ENCODE measurements at regions not wholly inside any gene's neighbourhood (a gene's known extent, or its start where the extent isn't known, plus 50 kb on each side); places are given as distances from the start of the nearest gene placed in this dataset.

- no peak for DNase-seq (ENCODE audit: low spot score)
- TF ChIP-seq, protein P1, sequence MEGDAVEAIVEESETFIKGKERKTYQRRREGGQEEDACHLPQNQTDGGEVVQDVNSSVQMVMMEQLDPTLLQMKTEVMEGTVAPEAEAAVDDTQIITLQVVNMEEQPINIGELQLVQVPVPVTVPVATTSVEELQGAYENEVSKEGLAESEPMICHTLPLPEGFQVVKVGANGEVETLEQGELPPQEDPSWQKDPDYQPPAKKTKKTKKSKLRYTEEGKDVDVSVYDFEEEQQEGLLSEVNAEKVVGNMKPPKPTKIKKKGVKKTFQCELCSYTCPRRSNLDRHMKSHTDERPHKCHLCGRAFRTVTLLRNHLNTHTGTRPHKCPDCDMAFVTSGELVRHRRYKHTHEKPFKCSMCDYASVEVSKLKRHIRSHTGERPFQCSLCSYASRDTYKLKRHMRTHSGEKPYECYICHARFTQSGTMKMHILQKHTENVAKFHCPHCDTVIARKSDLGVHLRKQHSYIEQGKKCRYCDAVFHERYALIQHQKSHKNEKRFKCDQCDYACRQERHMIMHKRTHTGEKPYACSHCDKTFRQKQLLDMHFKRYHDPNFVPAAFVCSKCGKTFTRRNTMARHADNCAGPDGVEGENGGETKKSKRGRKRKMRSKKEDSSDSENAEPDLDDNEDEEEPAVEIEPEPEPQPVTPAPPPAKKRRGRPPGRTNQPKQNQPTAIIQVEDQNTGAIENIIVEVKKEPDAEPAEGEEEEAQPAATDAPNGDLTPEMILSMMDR (IDR thresholded peaks at IDR 0.05; ENCODE audit: extremely low read depth, missing control alignments), result no peak
Observed at GRCh38 chr3:40613306-40613705, 88.5 kb downstream of the ZNF621 start.

GRCh38 chr3:40615110-40615915 is 90.6 kb downstream of the ZNF621 start:
- TF ChIP-seq, protein P1 (IDR thresholded peaks at IDR 0.05; ENCODE audit: extremely low read depth, missing control alignments), result no peak
- DNase-seq (ENCODE audit: low spot score), result no peak

DNA sequence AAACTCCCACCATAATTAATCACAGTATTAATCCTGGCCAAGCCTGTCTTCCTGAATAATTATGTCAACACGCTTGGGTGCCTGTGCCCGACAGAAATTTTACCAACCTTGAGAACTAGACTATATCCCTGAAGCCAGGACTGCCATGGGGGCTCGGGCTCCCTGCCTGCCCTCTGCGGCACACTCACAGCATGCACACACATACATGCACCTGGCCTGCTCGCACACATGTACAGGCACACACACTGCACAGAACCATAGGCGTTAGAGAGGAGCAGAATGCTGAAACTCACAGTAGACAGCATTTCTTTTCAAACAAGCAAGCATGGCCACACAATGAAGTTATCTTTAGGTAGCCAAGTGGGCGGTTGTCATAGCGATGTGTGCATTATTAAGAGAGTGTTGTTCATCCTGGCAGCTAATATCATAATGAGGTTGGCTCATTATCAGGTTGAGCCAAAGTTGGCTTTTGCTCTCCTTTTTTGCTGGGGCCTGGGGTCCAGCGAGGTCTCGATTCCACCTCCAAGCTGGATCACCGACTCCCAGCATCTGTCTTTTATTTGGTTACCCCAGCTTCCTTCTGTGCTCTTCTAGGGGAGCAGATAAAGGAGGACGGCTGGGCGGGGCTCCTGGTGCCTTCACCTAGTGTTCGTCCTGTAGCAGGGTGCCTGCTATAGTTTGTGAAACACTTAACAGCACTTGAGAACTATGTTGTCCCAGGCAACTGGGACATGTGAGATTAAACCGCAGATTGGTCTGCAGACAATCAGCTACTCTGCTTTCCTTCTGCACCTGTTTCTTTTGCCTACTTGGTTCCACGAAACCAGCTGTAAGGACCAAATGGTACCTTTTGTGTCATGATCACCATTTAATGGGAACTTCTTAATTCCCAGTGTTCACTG is 91.4 kb downstream of the ZNF621 start:
- DNase-seq (ENCODE audit: low spot score), result no peak
- TF ChIP-seq, protein P1 (IDR thresholded peaks at IDR 0.05; ENCODE audit: extremely low read depth, missing control alignments), result no peak

GRCh38 chr3:40617084-40617483 is 92.3 kb downstream of the ZNF621 start:
- TF ChIP-seq, protein P1 (IDR thresholded peaks at IDR 0.05; ENCODE audit: extremely low read depth, missing control alignments), result no peak

DNA sequence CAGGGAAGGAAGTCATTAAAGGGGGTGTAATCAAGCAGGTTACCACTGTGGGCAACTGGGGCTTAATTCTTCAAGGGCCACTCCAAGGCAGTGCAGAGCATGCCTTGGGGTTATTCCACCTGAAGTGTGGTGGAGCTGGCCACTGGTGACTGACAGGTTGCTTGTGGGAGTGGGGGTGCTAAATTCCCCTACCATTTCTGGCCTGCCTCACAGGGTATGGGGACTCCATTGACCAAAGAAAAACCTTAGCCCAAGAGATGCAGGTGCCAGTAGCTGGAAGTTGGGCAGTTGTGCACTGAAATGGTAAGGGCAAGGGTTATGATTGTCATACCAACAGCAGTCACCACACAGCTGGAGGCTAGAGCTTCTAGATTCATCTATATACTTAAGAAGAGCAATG is 93.4 kb downstream of the ZNF621 start:
- TF ChIP-seq, protein P1 (IDR thresholded peaks at IDR 0.05; ENCODE audit: extremely low read depth, missing control alignments), result no peak
- no peak for DNase-seq (ENCODE audit: low spot score)

More at GRCh38 chr3:40617084-40617483, 92.3 kb downstream of the ZNF621 start:
- no peak for DNase-seq (ENCODE audit: low spot score)

GRCh38 chr3:40620151-40620550 is 95.4 kb downstream of the ZNF621 start:
- TF ChIP-seq, protein P1 (IDR thresholded peaks at IDR 0.05; ENCODE audit: extremely low read depth, missing control alignments), result no peak
- no peak for DNase-seq (ENCODE audit: low spot score)

GRCh38 chr3:40621252-40621651 is 96.5 kb downstream of the ZNF621 start:
- no peak for DNase-seq (ENCODE audit: low spot score)
- TF ChIP-seq, protein P1 (IDR thresholded peaks at IDR 0.05; ENCODE audit: extremely low read depth, missing control alignments), result no peak
